H1 (cell line): ENCODE measurements at regions not wholly inside any gene's neighbourhood (a gene's known extent, or its start where the extent isn't known, plus 50 kb on each side); places are given as distances from the start of the nearest gene placed in this dataset.

Experiments used
- CTCF ChIA-PET: fragments of 300-600 bp; sonication (Branson Sonifier 250); formaldehyde crosslinking; loops from one replicate; lab custom pipeline; 2021; ENCODE audit not compliant: partially characterized antibody; lab: Charles Lee
- POLR2A ChIA-PET: fragments of 300-600 bp; sonication (Branson Sonifier 250); formaldehyde crosslinking; loops from one replicate; lab custom pipeline; 2021; ENCODE audit warnings: inconsistent platforms; ENCODE audit not compliant: partially characterized antibody; lab: Charles Lee
- DNase-seq, 2 experiments: peaks; one replicate each; pipeline versions ENCODE4 v3.0.0 to v3.0.0-alpha.2; 2010 to 2022; ENCODE audit warnings: low spot score in 2 of 2, low read depth in 1 of 2, mixed read lengths in 1 of 2
- FAIRE-seq: peaks from 2 replicates; lab custom pipeline; 2011; peaks lifted over from hg19 to GRCh38; lab: Jason Lieb, UNC
- H2AFZ ChIP-seq: 2 replicates; pipeline ENCODE4 v1.8.1; 2012; ENCODE audit warnings: low read length, inconsistent platforms
- H2AK5ac ChIP-seq: 2 replicates; pipeline ENCODE4 v1.6.1; 2013; ENCODE audit warnings: low read depth, low read length
- H2BK120ac ChIP-seq: replicated peaks from 2 replicates; pipeline ENCODE3; 2013; ENCODE audit warnings: low read depth, low read length, inconsistent platforms
- H2BK12ac ChIP-seq: 2 replicates; pipeline ENCODE4 v1.6.1; 2013; ENCODE audit warnings: low read depth, low read length
- H2BK15ac ChIP-seq: 2 replicates; pipeline ENCODE4 v1.6.1; 2013; ENCODE audit warnings: low read length
- H2BK20ac ChIP-seq: 2 replicates; pipeline ENCODE4 v1.6.1; 2013; ENCODE audit warnings: low read length
- H2BK5ac ChIP-seq: 2 replicates; pipeline ENCODE4 v1.6.1; 2013; ENCODE audit warnings: low read depth, low read length
- H3K14ac ChIP-seq: 2 replicates; pipeline ENCODE4 v1.6.1; 2013; ENCODE audit warnings: inconsistent platforms; ENCODE audit not compliant: insufficient read length
- H3K18ac ChIP-seq: 2 replicates; pipeline ENCODE4 v1.6.1; 2013; ENCODE audit warnings: low read length; ENCODE audit errors: extremely low read depth
- H3K23ac ChIP-seq: 2 replicates; pipeline ENCODE4 v1.6.1; 2013; ENCODE audit warnings: inconsistent platforms; ENCODE audit not compliant: insufficient read length
- H3K23me2 ChIP-seq: 2 replicates; pipeline ENCODE4 v1.6.1; 2013; ENCODE audit warnings: low read depth, low read length
- H3K27ac ChIP-seq: 2 replicates; pipeline ENCODE4 v1.6.1; 2011; ENCODE audit warnings: low read depth, low read length, inconsistent platforms
- H3K27me3 ChIP-seq, 4 experiments: replicated peaks in 1 of 4; 1 replicate in 1 of 4; 2 replicates in 3 of 4; pipeline versions ENCODE4 v1.6.1 to v1.8.1; 2011 to 2013; ENCODE audit warnings: low read length in 3 of 4, mild to moderate bottlenecking in 3 of 4, inconsistent platforms in 2 of 4, mixed read lengths in 2 of 4, moderate library complexity in 1 of 4; ENCODE audit not compliant: control insufficient read depth in 3 of 4, insufficient read depth in 3 of 4; ENCODE audit errors: extremely low read depth in 1 of 4
- H3K36me3 ChIP-seq, 4 experiments: 2 replicates each; pipeline versions ENCODE4 v1.6.1 to v1.8.1; 2011 to 2013; ENCODE audit warnings: mild to moderate bottlenecking in 4 of 4, low read length in 3 of 4, moderate library complexity in 2 of 4, control low read depth in 1 of 4, inconsistent platforms in 1 of 4; ENCODE audit not compliant: insufficient read depth in 4 of 4, control insufficient read depth in 2 of 4
- H3K4ac ChIP-seq: replicated peaks from 2 replicates; pipeline ENCODE3; 2013; ENCODE audit warnings: low read length, low read depth, mixed read lengths, inconsistent platforms; ENCODE audit not compliant: insufficient read length
- H3K4me1 ChIP-seq, 4 experiments: replicated peaks in 1 of 4; 1 replicate in 1 of 4; 2 replicates in 3 of 4; pipeline versions ENCODE4 v1.6.1 to v1.8.1; 2011 to 2013; ENCODE audit warnings: low read length in 3 of 4, inconsistent platforms in 2 of 4, mixed read lengths in 1 of 4; ENCODE audit not compliant: insufficient read depth in 4 of 4, control insufficient read depth in 3 of 4
- H3K4me2 ChIP-seq, 2 experiments: 2 replicates each; pipeline versions ENCODE4 v1.6.1 to v1.8.1; 2011 to 2013; ENCODE audit warnings: low read depth in 2 of 2, low read length in 2 of 2, control low read depth in 1 of 2, inconsistent platforms in 1 of 2, mild to moderate bottlenecking in 1 of 2; ENCODE audit not compliant: insufficient read depth in 1 of 2
- H3K4me3 ChIP-seq, 4 experiments: fragments of 200-600, 300-600 bp in 1 of 4; sonication (generic), shearing (Covaris generic), sonication (Bioruptor Twin) in 1 of 4; 2 replicates each; pipeline versions ENCODE4 v1.5.1 to v1.8.1; 2011 to 2016; ENCODE audit warnings: low read length in 4 of 4, low read depth in 3 of 4, control low read depth in 2 of 4, inconsistent platforms in 2 of 4, mild to moderate bottlenecking in 2 of 4, mixed read lengths in 1 of 4, moderate library complexity in 1 of 4; ENCODE audit not compliant: insufficient read depth in 2 of 4; ENCODE audit errors: extremely low read depth in 1 of 4
- H3K56ac ChIP-seq: replicated peaks from 2 replicates; pipeline ENCODE3; 2013; ENCODE audit warnings: low read depth, mild to moderate bottlenecking, mixed read lengths, low read length, inconsistent platforms; ENCODE audit not compliant: insufficient read length
- H3K79me1 ChIP-seq: 2 replicates; pipeline ENCODE4 v1.6.1; 2013; ENCODE audit warnings: low read depth, low read length, control low read depth
- H3K79me2 ChIP-seq, 2 experiments: 2 replicates each; pipeline versions ENCODE4 v1.6.1 to v1.8.1; 2012 to 2013; ENCODE audit warnings: low read length in 2 of 2, mild to moderate bottlenecking in 2 of 2, inconsistent platforms in 1 of 2; ENCODE audit not compliant: insufficient read depth in 2 of 2, control insufficient read depth in 1 of 2
- H3K9ac ChIP-seq, 4 experiments: replicated peaks in 1 of 4; 1 replicate in 1 of 4; 2 replicates in 3 of 4; pipeline versions ENCODE4 v1.6.1 to v1.8.1; 2011 to 2013; ENCODE audit warnings: low read depth in 3 of 4, low read length in 3 of 4, control low read depth in 2 of 4, mild to moderate bottlenecking in 2 of 4, moderate library complexity in 2 of 4, inconsistent platforms in 1 of 4; ENCODE audit errors: extremely low read depth in 1 of 4
- H3K9me3 ChIP-seq, 2 experiments: 2 replicates each; pipeline versions ENCODE4 v1.6.1 to v1.8.1; 2012 to 2013; ENCODE audit warnings: mild to moderate bottlenecking in 2 of 2, moderate library complexity in 2 of 2, control low read depth in 1 of 2, inconsistent platforms in 1 of 2, low read depth in 1 of 2, low read length in 1 of 2, mixed read lengths in 1 of 2; ENCODE audit not compliant: insufficient read depth in 2 of 2
- H4K20me1 ChIP-seq, 2 experiments: replicated peaks in 1 of 2; 2 replicates each; pipeline versions ENCODE3 to v1.8.1; 2011 to 2013; ENCODE audit warnings: inconsistent platforms in 2 of 2, low read length in 2 of 2, mild to moderate bottlenecking in 1 of 2; ENCODE audit not compliant: insufficient read depth in 2 of 2, control insufficient read depth in 1 of 2
- H4K5ac ChIP-seq: 2 replicates; pipeline ENCODE4 v1.6.1; 2013; ENCODE audit warnings: low read length, low read depth, mixed read lengths, inconsistent platforms; ENCODE audit not compliant: insufficient read length
- H4K8ac ChIP-seq: 2 replicates; pipeline ENCODE4 v1.8.0; 2013; ENCODE audit warnings: mild to moderate bottlenecking, moderate library complexity, low read length, inconsistent platforms; ENCODE audit not compliant: insufficient read depth; ENCODE audit errors: extremely low read depth
- H4K91ac ChIP-seq: replicated peaks from 2 replicates; pipeline ENCODE3; 2013; ENCODE audit warnings: low read length, mixed read lengths, inconsistent platforms; ENCODE audit not compliant: insufficient read length
- ASH2L ChIP-seq: fragments of 200-600, 300-600 bp; sonication (generic); IDR thresholded peaks from one replicate; pipeline ENCODE4 v1.7.1; 2017; ENCODE audit warnings: low read length
- BACH1 ChIP-seq: IDR thresholded peaks from 2 replicates; pipeline ENCODE4 v1.6.1; 2012; ENCODE audit warnings: low read length, improper control_type of control experiment
- BCL11A ChIP-seq, 2 experiments: IDR thresholded peaks; one replicate each; pipeline ENCODE4 v1.6.1; 2011; ENCODE audit warnings: low read depth in 2 of 2, low read length in 2 of 2, mild to moderate bottlenecking in 2 of 2
- CTCF ChIP-seq, 3 experiments: IDR thresholded peaks; 1 replicate in 2 of 3; 2 replicates in 1 of 3; pipeline versions ENCODE4 v1.5.1 to v1.6.1; 2011; ENCODE audit warnings: low read length in 3 of 3, mild to moderate bottlenecking in 3 of 3, inconsistent platforms in 2 of 3, low read depth in 1 of 3, moderate library complexity in 1 of 3; ENCODE audit not compliant: insufficient read depth in 1 of 3; ENCODE audit errors: control extremely low read depth in 1 of 3
- FOSL1 ChIP-seq: IDR thresholded peaks from 2 replicates; pipeline ENCODE4 v1.6.1; 2011; ENCODE audit warnings: mild to moderate bottlenecking, low read depth, low read length, moderate library complexity; ENCODE audit not compliant: insufficient read depth
- KDM1A ChIP-seq: fragments of 200-600, 300-600 bp; sonication (generic); IDR thresholded peaks from 2 replicates; pipeline ENCODE4 v1.7.1; 2016; ENCODE audit warnings: mild to moderate bottlenecking, low read length, borderline replicate concordance
- POLR2AphosphoS5 ChIP-seq: IDR thresholded peaks from 2 replicates; pipeline ENCODE4 v1.6.1; 2011; ENCODE audit warnings: low read depth, low read length
- SP4 ChIP-seq: IDR thresholded peaks from 2 replicates; pipeline ENCODE4 v1.6.1; 2012; ENCODE audit warnings: low read length, inconsistent platforms
- SRF ChIP-seq: IDR thresholded peaks from 2 replicates; pipeline ENCODE4 v1.6.1; 2011; ENCODE audit warnings: mild to moderate bottlenecking, low read depth, low read length, moderate library complexity
- TBP ChIP-seq: IDR thresholded peaks from 2 replicates; pipeline ENCODE4 v1.6.1; 2011; ENCODE audit warnings: low read depth, low read length, improper control_type of control experiment
- WGBS, 2 experiments: shearing (Covaris generic) in 1 of 2; methylation state at CpG; one replicate each; pipeline versions ENCODE4 v1.1.6 to v1.1.7; 2013 to 2015; ENCODE audit warnings: low lambda C conversion rate in 2 of 2, mixed read lengths in 2 of 2, inconsistent platforms in 1 of 2, low coverage in 1 of 2, missing lambda C conversion rate in 1 of 2; ENCODE audit not compliant: insufficient replicate concordance in 2 of 2, insufficient coverage in 1 of 2, insufficient read length in 1 of 2; ENCODE audit errors: extremely low coverage in 1 of 2, missing lambda C conversion rate in 1 of 2; 5-methylcytosine and 5-hydroxymethylcytosine counted together
- TF ChIP-seq, protein P1 (sequence below): IDR thresholded peaks from 2 replicates; pipeline ENCODE4 v1.6.1; 2012; ENCODE audit warnings: low read length, inconsistent platforms

GRCh38 chr5:20102293-20102692, 114.3 kb upstream of the CDH18 start:
- Histone ChIP-seq H4K91ac (no peak overlapping the region), H3K79me2 (no peaks in the 10 kb centered on the region), H4K8ac (no peak overlapping the region), H2BK5ac (no peak overlapping the region), H3K56ac (no peak overlapping the region), H4K5ac (no peak overlapping the region), H3K23ac (no peak overlapping the region), H3K4me2 (no peak overlapping the region), H2AFZ (no peak overlapping the region), H3K9me3 (no peaks in the 10 kb centered on the region), H3K23me2 (no peaks in the 10 kb centered on the region; the same call in 1 of the 2 replicates), H3K79me1 (no peaks in the 10 kb centered on the region), H3K36me3 (no peaks in the 10 kb centered on the region; a peak in 1 of 8 replicates), H4K20me1 (no peaks in the 10 kb centered on the region), H2AK5ac (no peak overlapping the region), H3K4ac (no peak overlapping the region), H3K14ac (no peak overlapping the region), H3K27me3 (no peaks in the 10 kb centered on the region), H3K9ac (no peak overlapping the region), H2BK15ac (no peak overlapping the region), H2BK12ac (no peak overlapping the region), H3K4me3 (no peak overlapping the region), H2BK20ac (no peak overlapping the region), H2BK120ac (no peak overlapping the region), H3K27ac (no peak overlapping the region), H3K18ac (no peak overlapping the region), H3K4me1 (no peaks in the 10 kb centered on the region)
- FAIRE-seq (no peak), DNase-seq (no peak)
- ChIA-PET CTCF (interaction anchor here (1.1 kb wide), 1 partner anchor 8 kb away, joined by 3 read pairs; no protein-coding TSS in a partner anchor), POLR2A (no interaction called here)
- 92% methylated on average over 7 of the region's 7 CpGs; no CpG with 5 or more reads in 1 of the 2 experiments for WGBS, 2 experiments
- TF ChIP-seq KDM1A (no peak), ASH2L (no peak), CTCF (IDR thresholded peaks at IDR 0.05; ENCODE audit: control extremely low read depth in 1 of 3, insufficient read depth in 1 of 3, low read depth in 1 of 3, low read length in 3 of 3) (no peak), BCL11A (IDR thresholded peaks at IDR 0.05; ENCODE audit: low read depth in 2 of 2, low read length in 2 of 2) (no peak), FOSL1 (no peak), SRF (no peak), TBP (no peak), BACH1 (no peak), POLR2AphosphoS5 (no peak), SP4 (no peak)
- TF ChIP-seq, protein P1, sequence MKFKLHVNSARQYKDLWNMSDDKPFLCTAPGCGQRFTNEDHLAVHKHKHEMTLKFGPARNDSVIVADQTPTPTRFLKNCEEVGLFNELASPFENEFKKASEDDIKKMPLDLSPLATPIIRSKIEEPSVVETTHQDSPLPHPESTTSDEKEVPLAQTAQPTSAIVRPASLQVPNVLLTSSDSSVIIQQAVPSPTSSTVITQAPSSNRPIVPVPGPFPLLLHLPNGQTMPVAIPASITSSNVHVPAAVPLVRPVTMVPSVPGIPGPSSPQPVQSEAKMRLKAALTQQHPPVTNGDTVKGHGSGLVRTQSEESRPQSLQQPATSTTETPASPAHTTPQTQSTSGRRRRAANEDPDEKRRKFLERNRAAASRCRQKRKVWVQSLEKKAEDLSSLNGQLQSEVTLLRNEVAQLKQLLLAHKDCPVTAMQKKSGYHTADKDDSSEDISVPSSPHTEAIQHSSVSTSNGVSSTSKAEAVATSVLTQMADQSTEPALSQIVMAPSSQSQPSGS, result no peak
